Suprapubic skin (tissue), 4 donors: ENCODE measurements at regions not wholly inside any gene's neighbourhood (a gene's known extent, or its start where the extent isn't known, plus 50 kb on each side); places are given as distances from the start of the nearest gene placed in this dataset.
"Not testable (repeated sequence)": the region's sequence is repeated elsewhere in the genome, so short reads cannot be mapped to it uniquely, and the experiment has no call there.

Experiments used
- DNase-seq, 2 donors: peaks; one replicate each; pipeline ENCODE4 v3.0.0-alpha.2; 2019; ENCODE audit warnings: low spot score in 2 of 2
- H3K27ac ChIP-seq: fragments of 200-600 bp; sonication (generic); one replicate; pipeline ENCODE4 v1.5.1; 2019
- H3K27me3 ChIP-seq: fragments of 200-600 bp; sonication (generic); one replicate; pipeline ENCODE4 v1.5.1; 2019
- H3K36me3 ChIP-seq: fragments of 200-600 bp; sonication (generic); one replicate; pipeline ENCODE4 v1.5.1; 2019
- H3K4me1 ChIP-seq: fragments of 200-600 bp; sonication (generic); one replicate; pipeline ENCODE4 v1.5.1; 2019
- H3K4me3 ChIP-seq: fragments of 200-600 bp; sonication (generic); one replicate; pipeline ENCODE4 v1.5.1; 2019; ENCODE audit warnings: mild to moderate bottlenecking
- H3K9me3 ChIP-seq: fragments of 200-600 bp; sonication (generic); one replicate; pipeline ENCODE4 v1.5.1; 2019
- CTCF ChIP-seq, 2 donors: fragments of 200-600 bp in 1 of 2; fragments of 450-650 bp in 1 of 2; sonication (generic) in 1 of 2; IDR thresholded peaks; one replicate each; pipeline ENCODE4 v1.5.1; 2016 to 2019; ENCODE audit warnings: antibody characterized with exemption in 2 of 2, mild to moderate bottlenecking in 1 of 2, moderate library complexity in 1 of 2
- EP300 ChIP-seq: sonication (generic); formaldehyde crosslinking; IDR thresholded peaks from one replicate; pipeline ENCODE4 v1.6.1; 2017; ENCODE audit warnings: antibody characterized with exemption
- POLR2A ChIP-seq, 2 donors: fragments of 450-650 bp; IDR thresholded peaks; one replicate each; pipeline ENCODE4 v1.6.1; 2017; ENCODE audit warnings: antibody characterized with exemption in 2 of 2, mild to moderate bottlenecking in 2 of 2, moderate library complexity in 2 of 2
- POLR2AphosphoS5 ChIP-seq, 3 donors: sonication (generic); formaldehyde crosslinking; IDR thresholded peaks; one replicate each; pipeline ENCODE4 v1.6.1; 2017; ENCODE audit warnings: antibody characterized with exemption in 3 of 3
- WGBS: methylation state at CpG from one replicate; pipeline ENCODE4 v1.1.5; 2018; 5-methylcytosine and 5-hydroxymethylcytosine counted together

- no peaks in the 10 kb centered on the region for H3K9me3 ChIP-seq
- TF ChIP-seq CTCF (IDR thresholded peaks at IDR 0.05) = no peak
- no peak for TF ChIP-seq POLR2AphosphoS5 (IDR thresholded peaks at IDR 0.05)
- no peak for TF ChIP-seq POLR2A (IDR thresholded peaks at IDR 0.05)
- no peak for TF ChIP-seq EP300
- DNase-seq = no peak
- H3K36me3 ChIP-seq = no peaks in the 10 kb centered on the region
- H3K27me3 ChIP-seq = no peaks in the 10 kb centered on the region
- 97% methylated on average over 1 of the region's 1 CpG for whole genome bisulfite sequencing
- no peak overlapping the region for H3K4me3 ChIP-seq
- no peaks in the 10 kb centered on the region for H3K4me1 ChIP-seq
- no peak overlapping the region for H3K27ac ChIP-seq
These were observed 1305.2 kb upstream of the PCDH9 start for GRCh38 chr13:68535329-68535728.

GRCh38 chr13:68527167-68527566 lies 1297.0 kb upstream of the PCDH9 start:
- H3K4me1 ChIP-seq, H3K36me3 ChIP-seq, H3K27ac ChIP-seq, DNase-seq, H3K27me3 ChIP-seq, H3K4me3 ChIP-seq, H3K9me3 ChIP-seq: not testable (repeated sequence)
- 59% methylated on average over 1 of the region's 1 CpG for WGBS

GRCh38 chr13:68523838-68524424 lies 1293.8 kb upstream of the PCDH9 start:
- DNase-seq = no peak
- Histone ChIP-seq H3K27me3 (no peaks in the 10 kb centered on the region), H3K36me3 (no peaks in the 10 kb centered on the region), H3K4me3 (no peak overlapping the region), H3K4me1 (no peaks in the 10 kb centered on the region), H3K9me3 (no peaks in the 10 kb centered on the region), H3K27ac (no peak overlapping the region)
- 92% methylated on average over 17 of the region's 30 CpGs for WGBS
- TF ChIP-seq EP300 = no peak
- no peak for TF ChIP-seq POLR2AphosphoS5 (IDR thresholded peaks at IDR 0.05)
- no peak for TF ChIP-seq POLR2A (IDR thresholded peaks at IDR 0.05)
- no peak for TF ChIP-seq CTCF (IDR thresholded peaks at IDR 0.05)

DNA sequence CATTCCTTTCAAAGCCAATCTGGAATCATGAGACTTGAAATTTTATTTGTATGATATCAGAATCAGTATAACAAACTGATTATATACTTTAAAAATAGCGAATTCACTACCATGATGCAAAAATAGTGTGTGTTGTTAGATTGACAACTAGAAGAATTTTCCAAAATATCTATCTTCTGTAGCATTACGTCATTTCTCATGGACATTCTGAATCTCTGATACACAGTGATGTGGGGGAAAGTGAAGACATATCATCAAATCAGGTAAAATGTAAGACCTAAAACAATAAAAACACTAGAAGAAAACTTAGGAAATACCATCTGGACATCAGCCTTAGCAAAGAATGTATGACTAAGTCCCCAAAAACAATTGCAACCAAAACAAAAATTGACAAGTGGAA lies 1292.0 kb upstream of the PCDH9 start:
- Histone ChIP-seq H3K9me3 (no peaks in the 10 kb centered on the region), H3K27me3 (no peaks in the 10 kb centered on the region), H3K4me3 (no peak overlapping the region), H3K4me1 (no peaks in the 10 kb centered on the region), H3K36me3 (no peaks in the 10 kb centered on the region), H3K27ac (no peak overlapping the region)
- DNase-seq = no peak
- 85% methylated on average over 2 of the region's 2 CpGs for WGBS
- TF ChIP-seq POLR2AphosphoS5 (IDR thresholded peaks at IDR 0.05) (no peak), CTCF (IDR thresholded peaks at IDR 0.05) (no peak)

DNA sequence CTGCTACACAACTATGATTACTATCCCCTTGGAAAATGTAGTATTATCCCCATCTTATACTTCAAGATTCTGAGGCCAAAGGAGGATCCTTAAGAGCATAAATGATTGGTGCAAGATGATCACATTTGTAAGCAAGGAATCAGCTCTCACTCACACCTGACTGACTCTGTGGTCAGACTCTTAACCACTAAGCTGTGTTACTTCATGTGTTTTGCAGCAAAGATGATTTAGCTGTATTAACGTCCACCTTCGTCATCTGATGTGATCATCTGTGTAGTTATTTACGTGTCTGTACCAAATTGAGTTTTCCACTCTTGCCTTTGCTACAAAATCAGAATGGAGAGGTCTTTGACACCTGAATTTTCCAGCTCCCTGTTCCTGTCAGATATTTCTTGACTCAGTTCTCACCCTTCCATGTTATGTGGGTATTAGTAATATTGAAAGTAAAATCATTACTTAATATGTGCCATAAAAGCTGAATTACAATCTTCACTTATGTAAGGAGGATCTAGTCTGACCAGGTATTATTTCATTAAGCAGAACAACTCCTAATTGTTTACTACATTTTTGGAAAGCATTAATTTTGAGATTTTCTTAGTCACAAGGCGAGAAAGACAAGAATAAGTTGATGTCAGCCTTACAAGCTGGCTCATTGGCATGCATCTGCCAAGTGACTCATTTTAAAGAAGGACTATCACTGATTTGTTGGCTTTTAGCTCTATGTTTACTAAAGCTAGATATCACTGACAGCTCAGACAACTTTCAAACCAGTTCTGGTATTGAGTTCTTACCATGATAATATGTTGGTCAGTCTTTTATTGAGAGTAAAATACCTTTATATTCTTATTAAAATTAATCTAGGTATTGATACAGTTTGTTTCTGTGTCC lies 1279.8 kb upstream of the PCDH9 start:
- TF ChIP-seq POLR2A (IDR thresholded peaks at IDR 0.05) (no peak), EP300 (no peak), POLR2AphosphoS5 (IDR thresholded peaks at IDR 0.05) (no peak), CTCF (IDR thresholded peaks at IDR 0.05) (no peak)
- Histone ChIP-seq H3K4me1 (no peaks in the 10 kb centered on the region), H3K9me3 (peaks cover 5% of the 10 kb centered on the region), H3K36me3 (no peaks in the 10 kb centered on the region), H3K27me3 (no peaks in the 10 kb centered on the region), H3K27ac (no peak overlapping the region), H3K4me3 (no peak overlapping the region)
- 82% methylated on average over 4 of the region's 4 CpGs for WGBS
- DNase-seq = no peak
